ENCODE measurements at regions not wholly inside any gene's neighbourhood (a gene's known extent, or its start where the extent isn't known, plus 50 kb on each side); places are given as distances from the start of the nearest gene placed in this dataset.
"Not testable (repeated sequence)": the region's sequence is repeated elsewhere in the genome, so short reads cannot be mapped to it uniquely, and the experiment has no call there.

- 24% methylated on average over 5 of the region's 5 CpGs for WGBS
- no peak for TF ChIP-seq POLR2AphosphoS5 (IDR thresholded peaks at IDR 0.05)
- no peak for TF ChIP-seq CTCF (IDR thresholded peaks at IDR 0.05)
- TF ChIP-seq POLR2A (IDR thresholded peaks at IDR 0.05) = no peak
Measured at GRCh38 chr4:12926189-12927066, 557.7 kb downstream of the RAB28 start.

GRCh38 chr4:12924728-12925320, 559.3 kb downstream of the RAB28 start:
- no peak overlapping the region for H3K4me3 ChIP-seq
- TF ChIP-seq POLR2A (IDR thresholded peaks at IDR 0.05) = no peak
- no peaks in the 10 kb centered on the region for H3K27me3 ChIP-seq (replicated peaks; ENCODE audit: insufficient read depth)
- 92% methylated on average over 2 of the region's 2 CpGs for WGBS
- no peaks in the 10 kb centered on the region for H3K36me3 ChIP-seq
- no peak for DNase-seq (ENCODE audit: low spot score)
- no peaks in the 10 kb centered on the region for H3K4me1 ChIP-seq (replicated peaks)
- intact Hi-C loops (cut with DNase I) = no loop called here
- no peaks in the 10 kb centered on the region for H3K9me3 ChIP-seq
- no peak overlapping the region for H3K27ac ChIP-seq

More at GRCh38 chr4:12926189-12927066, 557.7 kb downstream of the RAB28 start:
- H3K27ac ChIP-seq = no peak overlapping the region
- no peak for DNase-seq (ENCODE audit: low spot score)
- no peak overlapping the region for H3K4me3 ChIP-seq
- no peaks in the 10 kb centered on the region for H3K36me3 ChIP-seq
- no peaks in the 10 kb centered on the region for H3K27me3 ChIP-seq (replicated peaks; ENCODE audit: insufficient read depth)
- intact Hi-C loops (cut with DNase I) = no loop called here
- no peaks in the 10 kb centered on the region for H3K4me1 ChIP-seq (replicated peaks)
- no peaks in the 10 kb centered on the region for H3K9me3 ChIP-seq

GRCh38 chr4:12924253-12924652, 559.9 kb downstream of the RAB28 start:
- Histone ChIP-seq H3K4me3 (no peak overlapping the region), H3K9me3 (no peaks in the 10 kb centered on the region), H3K36me3 (no peaks in the 10 kb centered on the region), H3K4me1 (replicated peaks) (no peaks in the 10 kb centered on the region), H3K27ac (no peak overlapping the region), H3K27me3 (replicated peaks; ENCODE audit: insufficient read depth) (no peaks in the 10 kb centered on the region)
- DNase-seq (ENCODE audit: low spot score) = no peak
- WGBS = 80% methylated on average over 4 of the region's 4 CpGs
- no peak for TF ChIP-seq POLR2A (IDR thresholded peaks at IDR 0.05)
- TF ChIP-seq POLR2AphosphoS5 (IDR thresholded peaks at IDR 0.05) = no peak
- no peak for TF ChIP-seq CTCF (IDR thresholded peaks at IDR 0.05)
- intact Hi-C loops (cut with DNase I) = no loop called here

GRCh38 chr4:12912896-12913418, 571.2 kb downstream of the RAB28 start:
- no peaks in the 10 kb centered on the region for H3K27me3 ChIP-seq (replicated peaks; ENCODE audit: insufficient read depth)
- H3K36me3 ChIP-seq = no peaks in the 10 kb centered on the region
- no peak overlapping the region for H3K4me3 ChIP-seq
- no peaks in the 10 kb centered on the region for H3K4me1 ChIP-seq (replicated peaks)
- WGBS = 92% methylated on average over 2 of the region's 2 CpGs
- TF ChIP-seq POLR2AphosphoS5 (IDR thresholded peaks at IDR 0.05) = no peak
- TF ChIP-seq POLR2A (IDR thresholded peaks at IDR 0.05) = no peak
- TF ChIP-seq CTCF (IDR thresholded peaks at IDR 0.05) = no peak
- H3K27ac ChIP-seq = no peak overlapping the region
- intact Hi-C loops (cut with DNase I) = no loop called here
- H3K9me3 ChIP-seq = no peaks in the 10 kb centered on the region
- DNase-seq (ENCODE audit: low spot score) = no peak

GRCh38 chr4:12911750-12912358, 572.3 kb downstream of the RAB28 start:
- Histone ChIP-seq H3K27ac (no peak overlapping the region), H3K4me3 (no peak overlapping the region), H3K36me3 (no peaks in the 10 kb centered on the region), H3K9me3 (no peaks in the 10 kb centered on the region), H3K4me1 (replicated peaks) (no peaks in the 10 kb centered on the region), H3K27me3 (replicated peaks; ENCODE audit: insufficient read depth) (no peaks in the 10 kb centered on the region)
- 76% methylated on average over 1 of the region's 1 CpG for WGBS
- intact Hi-C loops (cut with DNase I) = no loop called here
- no peak for DNase-seq (ENCODE audit: low spot score)
- TF ChIP-seq POLR2AphosphoS5 (IDR thresholded peaks at IDR 0.05) = no peak
- no peak for TF ChIP-seq CTCF (IDR thresholded peaks at IDR 0.05)
- TF ChIP-seq POLR2A (IDR thresholded peaks at IDR 0.05) = no peak

- 69% methylated on average over 15 of the region's 15 CpGs for WGBS
- H3K36me3 ChIP-seq; intact Hi-C loops (cut with DNase I); H3K27me3 ChIP-seq (replicated peaks; ENCODE audit: insufficient read depth); H3K27ac ChIP-seq; H3K4me1 ChIP-seq (replicated peaks); DNase-seq (ENCODE audit: low spot score); H3K9me3 ChIP-seq; H3K4me3 ChIP-seq: not testable (repeated sequence)
Measured at GRCh38 chr4:12903640-12904039, 580.5 kb downstream of the RAB28 start.
